GM21723 (cell line): ENCODE measurements at regions not wholly inside any gene's neighbourhood (a gene's known extent, or its start where the extent isn't known, plus 50 kb on each side); places are given as distances from the start of the nearest gene placed in this dataset.
"Not testable (repeated sequence)": the region's sequence is repeated elsewhere in the genome, so short reads cannot be mapped to it uniquely, and the experiment has no call there.

ENCODE experiments used
- ATAC-seq: cut with Tn5 transposase; IDR thresholded peaks from one replicate; pipeline ENCODE4 v1.9.1; 2021; ENCODE audit warnings: mild to moderate bottlenecking, moderate library complexity; ENCODE audit not compliant: unreplicated experiment

DNA sequence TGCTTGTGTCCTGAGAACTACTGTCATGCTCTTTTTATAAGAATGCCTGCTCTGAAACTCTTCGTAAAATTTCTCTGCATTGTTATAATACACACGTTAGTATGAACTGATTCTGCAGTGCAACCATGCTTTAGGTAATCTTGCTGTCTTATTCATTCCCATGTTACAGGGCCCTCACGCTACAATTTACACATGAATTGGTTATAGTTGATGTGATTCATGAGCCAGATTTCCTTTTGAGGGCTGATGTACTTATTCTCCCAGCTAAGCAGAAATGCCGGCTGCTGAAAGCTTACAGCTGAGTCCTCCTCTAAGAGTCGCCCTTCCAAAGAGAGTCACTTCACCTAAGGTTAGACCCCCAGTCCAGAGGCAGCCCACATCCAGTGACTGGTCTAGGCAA is 233.5 kb upstream of the PCSK5 start:
- ATAC-seq: no peak

DNA sequence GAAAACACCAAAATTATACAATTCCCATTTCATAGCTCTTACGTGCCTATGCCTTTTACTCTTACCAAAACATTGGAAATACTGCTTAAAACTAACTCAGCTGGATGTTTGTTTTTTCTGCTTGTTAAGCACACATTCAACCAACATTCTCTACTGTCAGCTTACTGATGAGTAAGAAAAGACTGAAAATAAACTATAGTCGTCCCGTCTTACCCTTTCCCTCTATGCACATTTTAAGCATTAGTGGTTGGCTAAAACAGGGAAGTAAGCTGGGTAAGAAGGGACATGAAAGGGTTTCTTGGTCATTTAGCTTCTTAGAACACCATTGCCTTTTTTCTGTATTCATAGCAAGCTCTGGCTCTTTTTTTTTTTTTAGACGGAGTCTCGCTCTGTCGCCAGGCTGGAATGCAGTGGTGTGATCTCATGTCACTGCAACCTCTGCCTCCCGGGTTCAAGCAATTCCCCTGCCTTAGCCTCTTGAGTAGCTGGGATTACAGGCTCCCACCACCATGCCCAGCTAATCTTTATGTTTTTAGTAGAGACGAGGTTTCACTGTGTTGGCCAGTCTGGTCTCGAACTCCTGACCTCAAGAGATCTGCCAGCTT is 232.1 kb upstream of the PCSK5 start:
- ATAC-seq: no peak

DNA sequence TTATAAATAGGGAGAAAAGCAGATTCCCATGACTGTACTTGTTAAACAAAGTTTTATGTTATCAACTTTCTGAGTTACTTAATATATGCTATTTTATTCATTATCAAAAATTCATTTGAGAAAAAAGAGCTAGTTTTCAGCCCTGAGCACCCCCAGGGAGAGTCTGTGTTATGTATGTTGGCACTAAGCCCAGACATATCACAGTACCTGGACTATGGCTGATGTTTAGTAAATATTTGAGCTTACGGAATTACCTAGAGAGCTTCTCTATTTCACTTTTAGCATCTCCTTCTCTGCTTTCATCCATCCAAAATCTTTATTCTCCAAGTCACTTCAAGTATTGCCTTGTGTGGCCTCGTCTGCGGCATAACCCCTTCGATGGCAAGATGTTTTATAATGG is 225.9 kb upstream of the PCSK5 start:
- ATAC-seq: no peak

DNA sequence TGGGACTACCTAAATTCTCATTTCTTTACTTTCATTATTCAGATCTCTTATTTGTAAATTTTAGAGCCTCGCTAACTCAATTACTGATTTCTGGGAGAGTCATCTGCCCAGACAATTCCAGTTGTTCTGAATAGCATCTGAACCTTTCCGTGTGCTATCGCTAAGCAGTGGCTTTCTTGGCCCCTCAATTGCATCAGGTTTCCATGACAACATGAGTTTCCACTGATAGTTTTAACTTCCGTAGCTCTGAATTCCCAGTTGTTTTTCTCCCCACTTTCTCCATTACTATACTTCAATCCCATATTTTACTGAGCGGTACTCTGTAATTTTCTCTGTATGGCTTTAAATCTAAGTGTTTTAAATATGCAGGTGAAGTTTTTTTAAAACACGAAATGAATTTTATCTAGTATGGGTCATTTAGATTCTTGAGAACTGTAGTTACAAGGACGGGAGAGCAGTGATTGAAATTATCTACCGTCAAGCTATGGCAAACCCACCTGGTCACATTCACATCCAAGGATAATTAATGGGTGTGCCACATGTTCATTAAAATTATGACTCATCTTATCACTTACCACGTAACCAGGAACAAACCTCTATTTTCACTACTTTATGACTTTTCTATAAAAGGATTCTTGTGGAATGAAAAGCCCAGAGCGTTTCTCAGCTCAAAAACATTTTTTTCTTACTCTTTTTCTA is 223.5 kb upstream of the PCSK5 start:
- ATAC-seq: no peak

DNA sequence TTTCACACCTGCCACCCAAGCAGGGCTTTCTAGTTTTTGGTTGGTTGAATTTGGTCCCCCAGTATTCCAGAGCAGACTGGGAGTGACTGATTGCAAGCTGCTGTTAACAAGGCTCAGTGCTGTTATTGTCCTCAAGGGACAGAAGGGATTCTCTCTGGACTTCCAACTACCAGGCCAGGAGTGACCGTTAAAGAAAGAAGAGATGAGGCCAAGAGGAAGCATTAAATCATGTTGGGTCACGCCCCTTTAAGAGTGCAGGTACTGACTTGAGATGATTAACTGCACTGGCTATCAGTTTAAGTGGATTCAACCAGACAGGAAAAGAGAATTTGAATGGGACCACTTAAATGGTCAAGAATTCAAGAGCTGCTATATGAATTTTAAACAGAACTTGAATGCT is 220.8 kb upstream of the PCSK5 start:
- no peak for ATAC-seq

DNA sequence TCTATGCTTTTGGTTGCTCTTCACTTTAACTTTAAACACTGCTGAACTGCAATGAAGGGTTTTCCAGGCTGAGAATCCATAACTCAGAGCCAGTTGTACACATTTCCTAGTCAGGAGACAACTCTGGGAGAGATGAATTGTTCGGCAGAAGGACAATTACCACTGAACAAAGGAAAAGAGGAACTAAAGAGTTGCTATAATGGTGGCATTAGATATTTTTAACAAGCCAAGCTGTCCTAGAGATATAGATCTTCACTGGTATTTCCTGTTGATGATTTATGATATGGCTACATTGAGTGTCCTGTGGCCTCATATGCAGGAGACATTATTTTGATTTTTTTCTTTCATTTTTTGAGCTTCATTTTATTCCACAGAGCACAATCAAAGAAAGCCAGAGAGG is 219.1 kb upstream of the PCSK5 start:
- ATAC-seq: no peak

DNA sequence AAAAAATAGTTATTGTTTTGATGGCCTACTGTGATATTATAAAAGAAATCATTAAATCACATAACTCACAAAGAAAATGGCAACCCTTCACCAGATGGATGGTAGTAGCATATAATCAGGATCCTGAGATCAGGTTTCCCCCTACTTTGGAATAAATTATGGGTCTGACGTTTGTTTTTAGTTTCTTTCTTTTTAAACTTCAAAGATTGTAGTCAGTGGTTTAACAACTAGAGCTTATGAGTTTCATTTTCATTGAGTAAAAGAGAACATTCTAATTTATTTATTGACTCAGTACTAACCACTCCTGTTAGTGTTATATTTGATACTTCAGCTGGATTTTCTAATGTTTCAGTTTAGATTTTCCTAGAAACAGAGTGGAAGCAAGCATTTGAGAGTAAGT is 218.0 kb upstream of the PCSK5 start:
- no peak for ATAC-seq

DNA sequence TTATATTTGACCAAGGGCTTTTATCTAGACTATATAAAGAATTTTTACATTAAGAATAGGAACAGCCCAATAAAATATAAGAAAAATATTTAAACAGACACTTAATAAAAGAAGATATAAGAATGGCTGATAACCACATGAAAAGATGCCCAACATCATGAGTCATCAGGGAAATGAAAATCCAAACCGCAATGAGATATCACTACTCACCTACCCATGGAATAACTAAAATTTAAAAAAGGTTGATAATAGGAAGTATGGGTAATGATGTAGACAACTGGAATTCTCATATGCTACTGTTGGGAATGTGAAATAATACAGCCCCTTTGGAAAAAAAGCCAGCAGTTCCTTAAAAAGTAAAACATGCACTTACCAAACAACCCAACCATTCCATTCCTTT is 206.9 kb upstream of the PCSK5 start:
- ATAC-seq: no peak

DNA sequence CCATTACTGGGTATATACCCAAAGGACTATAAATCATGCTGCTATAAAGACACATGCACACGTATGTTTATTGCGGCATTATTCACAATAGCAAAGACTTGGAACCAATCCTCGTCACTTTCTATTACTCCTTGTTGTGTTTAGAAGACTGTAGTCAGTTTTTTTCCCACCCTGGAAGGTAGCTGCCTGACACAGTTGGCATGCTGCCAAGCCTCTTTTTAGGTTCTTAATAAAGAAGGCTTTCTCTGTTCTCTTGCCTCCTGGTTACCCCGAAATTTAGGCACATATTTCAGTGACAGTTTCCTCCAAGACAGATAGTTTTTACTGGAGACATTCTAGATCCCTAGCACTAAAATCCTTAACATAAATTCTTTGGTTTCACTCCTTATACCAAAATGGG is 205.4 kb upstream of the PCSK5 start:
- ATAC-seq: no peak

DNA sequence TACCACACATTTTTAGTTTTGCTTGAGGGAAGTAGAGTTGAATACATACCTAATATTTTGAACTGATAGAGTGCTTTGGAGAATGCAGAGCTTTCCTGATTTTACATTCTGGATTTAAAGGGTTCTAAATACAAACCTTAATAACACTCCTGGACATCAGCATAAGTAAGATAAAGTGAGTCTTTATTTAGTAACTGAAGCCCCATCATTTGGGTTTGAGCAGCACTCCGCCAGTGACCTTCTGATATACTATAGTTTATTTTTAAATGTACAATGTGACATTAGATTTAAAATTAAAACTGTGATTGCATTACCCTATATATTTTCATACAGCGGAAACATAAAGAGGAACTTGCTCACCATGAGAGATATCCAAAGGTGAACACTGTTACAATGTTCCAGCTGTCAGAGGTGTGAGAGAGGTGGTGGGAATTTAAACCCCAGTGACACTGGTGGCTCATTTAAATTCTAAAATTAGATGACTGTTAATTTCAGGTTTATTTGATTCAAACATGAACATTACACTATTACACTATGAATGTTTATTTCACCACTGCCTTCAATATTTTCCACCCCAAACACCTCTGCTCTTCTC is 203.0 kb upstream of the PCSK5 start:
- ATAC-seq: no peak

DNA sequence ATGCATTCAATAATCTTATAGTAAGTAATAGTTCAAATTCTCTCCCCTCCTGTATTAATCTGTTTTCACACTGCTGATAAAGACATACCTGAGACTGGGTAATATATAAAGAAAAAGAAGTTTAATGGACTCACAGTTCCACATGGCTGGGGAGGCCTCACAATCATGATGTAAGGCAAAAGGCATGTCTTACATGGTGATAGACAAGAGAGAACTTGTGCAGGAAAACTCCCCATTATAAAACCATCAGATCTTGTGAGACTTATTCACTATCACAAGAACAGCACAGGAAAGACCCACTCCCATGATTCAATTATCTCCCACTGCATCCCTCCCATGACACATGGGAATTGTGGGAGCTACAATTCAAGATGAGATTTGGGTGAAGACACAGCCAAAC is 199.9 kb upstream of the PCSK5 start:
- not testable (repeated sequence) for ATAC-seq

DNA sequence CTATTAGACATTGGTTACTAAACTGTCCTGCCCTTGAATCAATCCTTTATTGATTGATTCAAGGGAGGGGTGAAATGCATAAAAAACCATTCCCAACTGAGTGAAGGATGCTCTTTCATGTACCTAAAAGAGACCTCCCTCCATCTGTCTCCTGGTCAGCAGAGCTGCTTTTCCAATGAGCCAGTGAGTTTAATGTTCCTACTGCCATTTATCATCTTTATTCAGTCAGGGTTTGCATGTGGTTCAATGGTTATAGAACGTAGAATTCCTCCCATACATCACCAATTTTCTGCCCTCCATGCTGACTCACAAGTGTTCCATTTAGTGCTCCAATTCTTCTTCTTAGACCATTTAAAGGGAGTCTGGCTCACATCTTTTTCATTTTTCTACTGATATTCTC is 199.1 kb upstream of the PCSK5 start:
- ATAC-seq: no peak

DNA sequence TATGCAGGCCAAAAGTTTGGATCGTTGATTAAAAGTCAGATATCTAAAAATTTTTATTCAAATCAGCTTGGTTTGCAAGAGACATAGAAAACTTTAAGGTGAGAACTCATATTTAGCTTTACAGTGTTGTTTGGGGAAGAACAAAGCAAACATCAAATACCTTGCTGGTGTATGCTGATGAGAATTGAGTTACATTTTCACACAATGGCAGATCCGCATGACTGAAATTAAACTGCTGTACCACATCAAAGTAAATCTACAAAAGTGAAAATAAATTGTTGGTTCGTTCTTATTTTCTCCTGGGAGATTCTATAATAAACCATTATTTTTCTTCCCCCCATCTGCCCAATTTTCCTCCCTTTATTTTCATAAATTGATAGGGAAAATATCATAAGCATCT is 198.2 kb upstream of the PCSK5 start:
- ATAC-seq: no peak

DNA sequence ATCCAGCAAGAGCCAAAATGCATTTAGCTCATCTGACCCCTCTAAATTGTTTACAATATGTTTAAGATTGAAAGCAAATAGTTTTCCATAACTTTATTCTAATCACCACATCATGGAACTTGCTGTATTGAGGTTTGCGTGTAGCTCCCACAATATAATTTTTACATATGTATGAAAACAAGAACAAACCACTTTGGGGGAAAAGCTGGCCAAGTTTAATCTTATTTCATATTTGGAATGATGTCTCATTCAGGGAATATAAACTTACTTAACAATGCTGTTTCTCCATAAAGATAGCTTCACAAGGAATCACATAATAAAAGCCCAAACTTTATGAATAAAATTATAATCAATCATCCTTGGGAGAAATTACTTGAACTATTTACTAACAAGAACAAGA is 194.6 kb upstream of the PCSK5 start:
- no peak for ATAC-seq

DNA sequence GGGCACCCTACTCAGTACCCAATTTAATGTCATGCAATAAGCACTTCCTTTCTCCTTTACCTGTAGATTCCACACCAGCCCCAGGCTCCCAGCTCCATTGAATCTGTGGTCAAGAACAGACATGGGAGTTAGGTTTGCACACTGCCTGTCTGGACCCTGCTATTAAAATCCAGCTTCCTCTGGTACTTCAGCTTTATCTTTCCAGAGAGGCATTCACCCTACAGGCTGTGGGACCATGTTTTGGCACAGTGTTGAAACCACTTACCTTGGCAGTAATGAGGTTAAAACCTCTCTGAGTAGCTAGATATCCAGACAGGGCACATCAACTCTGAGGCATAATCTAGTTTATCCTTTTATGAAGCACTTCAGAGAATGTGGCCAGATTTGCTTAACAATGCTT is 191.5 kb upstream of the PCSK5 start:
- no peak for ATAC-seq

DNA sequence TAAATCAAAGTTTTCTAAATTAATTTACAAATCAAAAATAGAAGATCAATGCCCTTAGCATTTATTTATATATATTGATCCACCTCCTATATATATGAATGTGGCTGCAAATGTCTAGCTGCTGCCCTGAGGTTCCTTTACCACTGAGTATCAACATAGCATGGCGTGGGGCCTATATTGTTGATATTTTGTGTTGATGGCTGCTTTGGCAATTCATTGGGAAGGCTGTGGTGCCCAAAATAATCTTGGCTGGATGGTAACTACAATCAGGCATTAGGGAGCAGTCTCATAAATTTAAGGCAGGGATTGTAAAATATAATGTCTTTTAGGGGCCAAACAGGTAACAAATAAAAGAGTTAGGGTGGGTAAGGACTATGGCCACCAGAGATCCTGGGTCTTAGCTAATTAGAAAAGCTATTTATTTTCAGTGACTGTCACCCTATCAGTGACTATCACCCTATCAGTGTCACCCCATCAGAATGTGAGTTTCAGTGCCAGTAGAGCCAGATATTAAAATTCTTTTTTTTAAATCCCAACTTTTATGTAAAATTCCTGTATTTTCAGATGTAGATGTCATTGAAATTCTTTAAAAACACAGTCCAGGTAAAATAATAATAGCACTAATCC is 190.7 kb upstream of the PCSK5 start:
- ATAC-seq: no peak

DNA sequence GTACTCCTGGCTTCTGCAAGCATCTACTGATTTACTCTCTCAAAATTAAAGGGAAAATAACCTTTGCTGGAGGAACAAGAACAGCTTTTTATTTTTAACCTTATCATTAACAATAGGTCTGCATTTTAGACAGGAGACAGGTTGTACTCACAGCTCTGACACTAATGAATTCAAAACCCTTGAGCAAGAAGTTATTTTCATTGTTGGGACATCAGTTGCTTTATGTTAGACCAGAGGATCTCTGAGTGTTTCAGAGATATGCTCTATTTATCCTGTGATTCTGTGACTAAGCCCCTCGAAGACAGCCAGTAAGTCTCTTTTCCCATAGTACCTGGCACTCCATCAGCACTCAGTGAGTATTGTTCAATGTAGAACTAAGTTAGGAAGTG is 190.2 kb upstream of the PCSK5 start:
- no peak for ATAC-seq

DNA sequence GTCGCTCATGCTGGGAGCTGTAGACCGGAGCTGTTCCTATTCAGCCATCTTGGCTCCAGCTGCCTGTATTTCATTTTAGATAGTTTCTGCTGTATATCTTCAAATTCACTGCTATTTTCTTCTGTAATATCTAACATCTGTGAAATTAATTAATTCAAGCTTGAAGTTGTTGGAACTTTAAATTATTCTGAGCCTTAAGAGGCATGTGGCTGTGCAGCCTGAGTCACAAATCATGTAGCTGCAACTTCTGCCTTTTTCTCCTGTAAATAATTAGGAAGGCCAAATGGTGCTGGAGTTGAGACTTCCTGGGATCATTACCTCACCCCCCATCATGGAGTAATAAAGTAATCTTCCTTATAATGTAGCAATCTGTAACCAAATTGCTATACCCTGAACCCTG is 183.3 kb upstream of the PCSK5 start:
- no peak for ATAC-seq

DNA sequence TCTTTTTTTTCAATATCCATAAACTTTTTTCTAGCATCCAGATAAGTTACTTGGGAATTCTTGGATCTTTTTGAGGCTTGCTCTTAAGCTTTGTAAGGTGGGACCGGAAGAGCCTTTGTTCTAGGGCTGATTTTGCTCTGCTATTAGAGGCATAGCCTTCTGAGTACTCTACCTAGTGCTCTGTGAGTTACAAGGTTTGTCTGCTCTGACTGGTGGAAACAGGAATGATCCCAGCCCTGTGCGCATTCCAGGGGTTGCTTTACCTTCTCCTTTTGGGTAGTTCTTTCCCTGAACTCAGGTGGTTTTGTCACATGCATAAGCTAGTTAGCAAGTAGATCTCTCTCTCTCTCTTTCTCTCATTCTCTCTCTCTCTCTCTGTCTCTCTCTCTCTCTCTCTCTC is 180.8 kb upstream of the PCSK5 start:
- no peak for ATAC-seq

DNA sequence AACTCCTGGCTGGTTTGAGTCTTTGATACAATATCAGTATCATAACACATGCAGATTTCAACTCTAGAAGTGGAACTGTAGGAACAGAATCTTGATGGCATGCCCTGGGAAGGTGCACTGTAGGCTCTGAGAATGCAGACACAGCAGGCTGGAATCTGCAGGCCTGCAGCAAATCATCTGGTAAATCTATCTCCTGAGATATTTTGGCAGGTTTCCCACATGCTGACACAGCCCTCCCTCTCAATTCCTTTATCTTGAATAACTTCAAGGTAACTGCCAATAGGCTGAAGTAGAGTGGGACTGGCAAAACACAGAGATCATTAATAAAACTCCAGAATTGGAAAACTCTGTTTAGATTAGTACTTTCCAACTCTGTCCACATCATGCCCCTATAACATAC is 177.8 kb upstream of the PCSK5 start:
- ATAC-seq: no peak

DNA sequence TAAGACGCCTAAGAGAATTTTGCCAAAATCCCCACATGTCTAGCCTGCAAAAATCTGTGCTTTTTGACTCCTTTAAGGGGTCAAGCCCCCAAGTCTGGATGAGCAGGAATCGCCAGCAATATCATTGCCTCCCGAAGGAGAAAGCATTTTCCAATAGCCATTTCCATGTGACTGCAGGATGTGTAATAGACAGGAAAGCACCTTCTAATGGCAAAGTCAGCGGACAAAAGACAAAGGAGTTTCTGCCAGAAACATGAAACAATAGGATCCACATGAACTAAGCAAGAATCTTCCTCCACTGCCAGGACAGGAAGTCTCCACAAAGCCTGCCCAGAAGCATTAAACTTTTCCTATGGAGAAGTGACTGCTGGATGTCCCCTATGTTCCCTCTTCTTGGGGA is 177.1 kb upstream of the PCSK5 start:
- ATAC-seq: no peak

DNA sequence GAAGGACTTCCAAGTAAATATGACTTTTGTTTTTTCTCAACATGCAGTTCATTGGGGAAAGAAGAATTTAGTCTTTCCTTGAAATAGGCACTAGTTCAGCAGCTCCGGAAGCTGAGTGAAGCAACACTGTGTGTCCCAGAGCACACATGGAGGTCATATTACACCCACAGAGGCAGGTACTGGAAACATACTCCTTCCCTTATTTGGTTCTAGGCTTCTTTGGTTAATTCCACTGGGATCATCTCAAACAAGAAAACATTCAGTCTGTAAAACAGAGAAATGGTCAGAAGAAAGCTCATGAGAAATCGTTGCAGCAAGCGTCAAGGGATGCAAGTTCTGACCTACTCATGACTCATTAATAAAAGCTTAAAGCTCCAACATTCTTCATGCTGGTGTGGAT is 175.1 kb upstream of the PCSK5 start:
- no peak for ATAC-seq
